Stimulated activated naive CD8-positive, alpha-beta T cell treated with anti-CD3 and anti-CD28 coated beads, Interleukin-15, Interleukin-2, amounts not matched to agents 100 ng/mL and 50 ng/mL, for 24 hours (primary cell): ENCODE measurements at regions not wholly inside any gene's neighbourhood (a gene's known extent, or its start where the extent isn't known, plus 50 kb on each side); places are given as distances from the start of the nearest gene placed in this dataset.

Experiments
- H3K27ac Mint-ChIP-seq: one replicate; pipeline ENCODE4 v1.8.0; 2021; ENCODE audit warnings: mild to moderate bottlenecking, mixed read lengths
- H3K27me3 Mint-ChIP-seq: one replicate; pipeline ENCODE4 v1.8.0; 2021; ENCODE audit warnings: mixed read lengths
- H3K36me3 Mint-ChIP-seq: one replicate; pipeline ENCODE4 v1.8.0; 2021; ENCODE audit warnings: low read depth, mixed read lengths
- H3K4me1 Mint-ChIP-seq: one replicate; pipeline ENCODE4 v1.8.0; 2021; ENCODE audit warnings: low read depth, mixed read lengths
- H3K4me3 Mint-ChIP-seq: one replicate; pipeline ENCODE4 v1.8.0; 2021; ENCODE audit warnings: mild to moderate bottlenecking, mixed read lengths
- H3K9me3 Mint-ChIP-seq: one replicate; pipeline ENCODE4 v1.8.0; 2021; ENCODE audit warnings: mixed read lengths

- Mint-ChIP-seq H3K4me3 (no peak overlapping the region), H3K4me1 (no peaks in the 10 kb centered on the region), H3K9me3 (peaks cover 4% of the 10 kb centered on the region), H3K36me3 (no peaks in the 10 kb centered on the region), H3K27me3 (peaks cover 5% of the 10 kb centered on the region), H3K27ac (no peak overlapping the region)
These were observed 96.4 kb upstream of the PAK5 start for GRCh38 chr20:9935285-9935684.

GRCh38 chr20:9930142-9930541 is 91.3 kb upstream of the PAK5 start:
- no peaks in the 10 kb centered on the region for H3K27me3 Mint-ChIP-seq
- H3K4me1 Mint-ChIP-seq, result no peaks in the 10 kb centered on the region
- H3K36me3 Mint-ChIP-seq, result no peaks in the 10 kb centered on the region
- H3K4me3 Mint-ChIP-seq, result no peak overlapping the region
- H3K27ac Mint-ChIP-seq, result no peak overlapping the region
- H3K9me3 Mint-ChIP-seq, result no peaks in the 10 kb centered on the region

- H3K4me3 Mint-ChIP-seq, result no peak overlapping the region
- H3K9me3 Mint-ChIP-seq, result no peaks in the 10 kb centered on the region
- no peak overlapping the region for H3K27ac Mint-ChIP-seq
- H3K4me1 Mint-ChIP-seq, result no peaks in the 10 kb centered on the region
- no peaks in the 10 kb centered on the region for H3K36me3 Mint-ChIP-seq
- H3K27me3 Mint-ChIP-seq, result no peaks in the 10 kb centered on the region
These were observed 90.1 kb upstream of the PAK5 start for GRCh38 chr20:9928955-9929354.

GRCh38 chr20:9928281-9928737 is 89.4 kb upstream of the PAK5 start:
- Mint-ChIP-seq H3K36me3 (no peaks in the 10 kb centered on the region), H3K27ac (no peak overlapping the region), H3K4me3 (no peak overlapping the region), H3K4me1 (no peaks in the 10 kb centered on the region), H3K9me3 (no peaks in the 10 kb centered on the region), H3K27me3 (no peaks in the 10 kb centered on the region)

- H3K27me3 Mint-ChIP-seq, result no peaks in the 10 kb centered on the region
- H3K36me3 Mint-ChIP-seq, result no peaks in the 10 kb centered on the region
- no peaks in the 10 kb centered on the region for H3K4me1 Mint-ChIP-seq
- no peak overlapping the region for H3K4me3 Mint-ChIP-seq
- H3K27ac Mint-ChIP-seq, result no peak overlapping the region
- H3K9me3 Mint-ChIP-seq, result no peaks in the 10 kb centered on the region
These were observed 88.3 kb upstream of the PAK5 start for GRCh38 chr20:9927224-9927623.

- H3K4me1 Mint-ChIP-seq, result no peaks in the 10 kb centered on the region
- no peak overlapping the region for H3K27ac Mint-ChIP-seq
- H3K36me3 Mint-ChIP-seq, result no peaks in the 10 kb centered on the region
These were observed 87.6 kb upstream of the PAK5 start for GRCh38 chr20:9926476-9926875.

GRCh38 chr20:9926007-9926406 is 87.1 kb upstream of the PAK5 start:
- H3K27me3 Mint-ChIP-seq, result no peaks in the 10 kb centered on the region
- H3K4me3 Mint-ChIP-seq, result no peak overlapping the region
- H3K27ac Mint-ChIP-seq, result no peak overlapping the region
- H3K4me1 Mint-ChIP-seq, result no peaks in the 10 kb centered on the region
- no peaks in the 10 kb centered on the region for H3K9me3 Mint-ChIP-seq
- no peaks in the 10 kb centered on the region for H3K36me3 Mint-ChIP-seq

More at GRCh38 chr20:9926476-9926875, 87.6 kb upstream of the PAK5 start:
- H3K4me3 Mint-ChIP-seq, result no peak overlapping the region
- H3K9me3 Mint-ChIP-seq, result no peaks in the 10 kb centered on the region
- no peaks in the 10 kb centered on the region for H3K27me3 Mint-ChIP-seq

- peaks cover 3% of the 10 kb centered on the region for H3K27me3 Mint-ChIP-seq
- no peaks in the 10 kb centered on the region for H3K36me3 Mint-ChIP-seq
- no peak overlapping the region for H3K4me3 Mint-ChIP-seq
- H3K27ac Mint-ChIP-seq, result no peak overlapping the region
- H3K9me3 Mint-ChIP-seq, result no peaks in the 10 kb centered on the region
- H3K4me1 Mint-ChIP-seq, result no peaks in the 10 kb centered on the region
These were observed 84.8 kb upstream of the PAK5 start for GRCh38 chr20:9923648-9924047.

- Mint-ChIP-seq H3K27ac (no peak overlapping the region), H3K36me3 (no peaks in the 10 kb centered on the region), H3K4me3 (no peak overlapping the region), H3K27me3 (peaks cover 19% of the 10 kb centered on the region), H3K4me1 (no peaks in the 10 kb centered on the region), H3K9me3 (no peaks in the 10 kb centered on the region)
These were observed 82.0 kb upstream of the PAK5 start for GRCh38 chr20:9920866-9921265.

GRCh38 chr20:9919271-9920014 is 80.6 kb upstream of the PAK5 start:
- H3K4me3 Mint-ChIP-seq, result no peak overlapping the region
- H3K9me3 Mint-ChIP-seq, result no peaks in the 10 kb centered on the region
- H3K4me1 Mint-ChIP-seq, result no peaks in the 10 kb centered on the region
- peaks cover 24% of the 10 kb centered on the region for H3K27me3 Mint-ChIP-seq
- no peak overlapping the region for H3K27ac Mint-ChIP-seq
- no peaks in the 10 kb centered on the region for H3K36me3 Mint-ChIP-seq

- H3K36me3 Mint-ChIP-seq, result no peaks in the 10 kb centered on the region
- H3K4me3 Mint-ChIP-seq, result no peak overlapping the region
- H3K9me3 Mint-ChIP-seq, result no peaks in the 10 kb centered on the region
- no peaks in the 10 kb centered on the region for H3K4me1 Mint-ChIP-seq
- peaks cover 27% of the 10 kb centered on the region for H3K27me3 Mint-ChIP-seq
- H3K27ac Mint-ChIP-seq, result no peak overlapping the region
These were observed 79.5 kb upstream of the PAK5 start for GRCh38 chr20:9918348-9918747.

GRCh38 chr20:9916761-9917160 is 77.9 kb upstream of the PAK5 start:
- Mint-ChIP-seq H3K27ac (no peak overlapping the region), H3K9me3 (no peaks in the 10 kb centered on the region), H3K4me1 (no peaks in the 10 kb centered on the region), H3K4me3 (no peak overlapping the region), H3K36me3 (no peaks in the 10 kb centered on the region), H3K27me3 (peaks cover 33% of the 10 kb centered on the region)

GRCh38 chr20:9912858-9913434 is 74.1 kb upstream of the PAK5 start:
- Mint-ChIP-seq H3K4me1 (no peaks in the 10 kb centered on the region), H3K36me3 (no peaks in the 10 kb centered on the region), H3K27me3 (peaks cover 35% of the 10 kb centered on the region), H3K9me3 (no peaks in the 10 kb centered on the region), H3K27ac (no peak overlapping the region), H3K4me3 (no peak overlapping the region)

GRCh38 chr20:9912290-9912689 is 73.4 kb upstream of the PAK5 start:
- H3K4me3 Mint-ChIP-seq, result no peak overlapping the region
- peaks cover 31% of the 10 kb centered on the region for H3K27me3 Mint-ChIP-seq
- H3K36me3 Mint-ChIP-seq, result no peaks in the 10 kb centered on the region
- no peaks in the 10 kb centered on the region for H3K4me1 Mint-ChIP-seq
- H3K9me3 Mint-ChIP-seq, result no peaks in the 10 kb centered on the region
- H3K27ac Mint-ChIP-seq, result no peak overlapping the region

- Mint-ChIP-seq H3K36me3 (no peaks in the 10 kb centered on the region), H3K4me3 (no peak overlapping the region), H3K27me3 (peaks cover 27% of the 10 kb centered on the region), H3K9me3 (no peaks in the 10 kb centered on the region), H3K4me1 (no peaks in the 10 kb centered on the region), H3K27ac (no peak overlapping the region)
These were observed 72.6 kb upstream of the PAK5 start for GRCh38 chr20:9911519-9911918.

GRCh38 chr20:9909167-9909566 is 70.3 kb upstream of the PAK5 start:
- peaks cover 25% of the 10 kb centered on the region for H3K27me3 Mint-ChIP-seq
- no peaks in the 10 kb centered on the region for H3K36me3 Mint-ChIP-seq
- no peaks in the 10 kb centered on the region for H3K4me1 Mint-ChIP-seq
- no peak overlapping the region for H3K27ac Mint-ChIP-seq
- no peaks in the 10 kb centered on the region for H3K9me3 Mint-ChIP-seq
- H3K4me3 Mint-ChIP-seq, result no peak overlapping the region
